ENCODE measurements at regions not wholly inside any gene's neighbourhood (a gene's known extent, or its start where the extent isn't known, plus 50 kb on each side); places are given as distances from the start of the nearest gene placed in this dataset.

DNA sequence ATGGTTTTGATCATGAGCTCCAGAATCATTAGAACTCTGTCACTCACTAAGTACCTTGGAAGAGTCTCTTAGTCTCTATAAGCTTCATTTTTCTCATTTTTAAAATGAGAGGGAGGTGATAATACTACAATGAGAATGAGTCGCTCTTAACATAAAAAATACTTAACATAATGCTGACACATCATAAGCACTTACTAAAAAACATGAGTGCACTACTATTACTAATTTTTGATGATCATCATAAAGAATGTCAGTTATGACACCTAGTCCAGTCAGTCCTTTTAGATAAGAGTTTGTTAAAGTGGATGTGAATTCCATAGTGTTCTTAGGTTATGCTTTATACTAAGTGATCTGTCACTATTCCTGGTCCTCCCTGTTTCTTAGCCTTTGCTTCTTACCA is 200.4 kb upstream of the SLC24A2 start:
- Histone ChIP-seq H2AFZ (no peak overlapping the region), H3K9ac (no peak overlapping the region), H3K9me3 (ENCODE audit: control insufficient read depth, low read length) (no peaks in the 10 kb centered on the region), H3K27ac (no peak overlapping the region), H3K36me3 (ENCODE audit: control insufficient read depth, insufficient read depth, low read length) (no peaks in the 10 kb centered on the region), H3K4me1 (no peaks in the 10 kb centered on the region), H3K79me2 (no peaks in the 10 kb centered on the region), H3K4me2 (ENCODE audit: low read length) (no peak overlapping the region), H3K4me3 (ENCODE audit: low read depth, low read length) (no peak overlapping the region), H3K27me3 (ENCODE audit: control insufficient read depth, insufficient read depth, low read length) (no peaks in the 10 kb centered on the region)
- TF ChIP-seq, protein P1, sequence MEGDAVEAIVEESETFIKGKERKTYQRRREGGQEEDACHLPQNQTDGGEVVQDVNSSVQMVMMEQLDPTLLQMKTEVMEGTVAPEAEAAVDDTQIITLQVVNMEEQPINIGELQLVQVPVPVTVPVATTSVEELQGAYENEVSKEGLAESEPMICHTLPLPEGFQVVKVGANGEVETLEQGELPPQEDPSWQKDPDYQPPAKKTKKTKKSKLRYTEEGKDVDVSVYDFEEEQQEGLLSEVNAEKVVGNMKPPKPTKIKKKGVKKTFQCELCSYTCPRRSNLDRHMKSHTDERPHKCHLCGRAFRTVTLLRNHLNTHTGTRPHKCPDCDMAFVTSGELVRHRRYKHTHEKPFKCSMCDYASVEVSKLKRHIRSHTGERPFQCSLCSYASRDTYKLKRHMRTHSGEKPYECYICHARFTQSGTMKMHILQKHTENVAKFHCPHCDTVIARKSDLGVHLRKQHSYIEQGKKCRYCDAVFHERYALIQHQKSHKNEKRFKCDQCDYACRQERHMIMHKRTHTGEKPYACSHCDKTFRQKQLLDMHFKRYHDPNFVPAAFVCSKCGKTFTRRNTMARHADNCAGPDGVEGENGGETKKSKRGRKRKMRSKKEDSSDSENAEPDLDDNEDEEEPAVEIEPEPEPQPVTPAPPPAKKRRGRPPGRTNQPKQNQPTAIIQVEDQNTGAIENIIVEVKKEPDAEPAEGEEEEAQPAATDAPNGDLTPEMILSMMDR (IDR thresholded peaks at IDR 0.05) = no peak

DNA sequence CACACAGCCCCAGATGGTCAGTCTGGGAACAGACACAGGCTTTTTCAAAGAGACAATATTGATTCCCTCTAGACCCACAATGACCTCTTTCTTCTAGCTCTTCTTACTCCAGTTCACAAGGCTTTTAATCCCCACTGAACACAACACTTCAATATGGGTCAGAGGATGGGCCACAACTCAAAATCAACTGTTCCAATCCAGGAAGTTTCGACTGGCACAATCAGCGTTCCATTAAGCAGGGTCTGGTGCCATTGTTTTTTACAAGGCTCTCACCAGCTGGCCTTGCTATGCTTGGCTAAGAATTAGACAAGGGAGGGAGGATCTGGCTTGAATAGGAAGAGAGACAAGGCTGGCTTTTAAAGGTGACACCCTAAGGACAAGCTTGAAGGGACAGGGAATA is 199.4 kb upstream of the SLC24A2 start:
- TF ChIP-seq, protein P1 (IDR thresholded peaks at IDR 0.05) = no peak
- Histone ChIP-seq H3K27ac (no peak overlapping the region), H2AFZ (no peak overlapping the region), H3K27me3 (ENCODE audit: control insufficient read depth, insufficient read depth, low read length) (no peaks in the 10 kb centered on the region), H3K4me3 (ENCODE audit: low read depth, low read length) (no peak overlapping the region), H3K9me3 (ENCODE audit: control insufficient read depth, low read length) (no peaks in the 10 kb centered on the region), H3K36me3 (ENCODE audit: control insufficient read depth, insufficient read depth, low read length) (no peaks in the 10 kb centered on the region), H3K4me2 (ENCODE audit: low read length) (no peak overlapping the region), H3K4me1 (no peaks in the 10 kb centered on the region), H3K79me2 (no peaks in the 10 kb centered on the region), H3K9ac (no peak overlapping the region)

DNA sequence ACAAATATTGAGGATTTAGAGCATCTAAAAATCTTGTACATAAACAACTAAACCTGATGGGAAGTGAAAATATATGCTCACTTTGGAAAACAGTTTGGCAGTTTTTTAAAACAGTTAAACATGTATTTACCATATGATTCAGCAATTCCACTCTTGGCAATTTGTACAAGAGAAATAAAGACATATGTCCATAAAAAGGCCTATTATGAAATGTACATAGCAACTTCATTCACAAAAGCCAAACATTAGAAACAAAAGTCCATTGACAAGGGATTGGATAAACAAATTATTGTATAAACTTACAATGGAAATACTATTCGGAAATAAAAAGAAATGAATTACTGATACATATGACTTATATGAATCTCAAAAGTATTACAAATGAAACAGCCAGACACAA is 196.2 kb upstream of the SLC24A2 start:
- H3K9ac ChIP-seq = no peak overlapping the region
- no peak overlapping the region for H2AFZ ChIP-seq
- H3K4me1 ChIP-seq = no peaks in the 10 kb centered on the region
- H3K36me3 ChIP-seq (ENCODE audit: control insufficient read depth, insufficient read depth, low read length) = no peaks in the 10 kb centered on the region
- H3K9me3 ChIP-seq (ENCODE audit: control insufficient read depth, low read length) = no peaks in the 10 kb centered on the region
- TF ChIP-seq, protein P1 (IDR thresholded peaks at IDR 0.05) = no peak
- H3K27me3 ChIP-seq (ENCODE audit: control insufficient read depth, insufficient read depth, low read length) = no peaks in the 10 kb centered on the region
- no peak overlapping the region for H3K4me2 ChIP-seq (ENCODE audit: low read length)
- no peak overlapping the region for H3K4me3 ChIP-seq (ENCODE audit: low read depth, low read length)
- no peak overlapping the region for H3K27ac ChIP-seq
- no peaks in the 10 kb centered on the region for H3K79me2 ChIP-seq

DNA sequence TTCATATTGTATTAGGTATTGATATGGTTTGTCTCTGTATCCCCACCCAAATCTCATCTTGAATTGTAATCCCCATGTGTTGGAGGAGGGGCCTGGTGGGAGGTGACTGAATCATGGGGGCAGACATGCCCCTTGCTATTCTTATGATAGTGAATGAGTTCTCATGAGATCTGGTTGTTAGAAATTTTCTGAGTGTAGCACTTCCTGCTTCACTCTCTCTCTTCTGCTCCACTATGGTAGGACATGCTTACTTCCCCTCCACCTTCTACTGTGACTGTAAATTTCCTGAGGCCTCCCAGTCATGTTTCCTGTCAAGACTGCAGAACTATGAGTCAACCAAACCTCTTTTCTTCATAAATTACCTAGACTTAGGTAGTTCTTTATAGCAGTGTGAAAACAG is 187.4 kb upstream of the SLC24A2 start:
- H3K27me3 ChIP-seq (ENCODE audit: control insufficient read depth, insufficient read depth, low read length) = no peaks in the 10 kb centered on the region
- H2AFZ ChIP-seq = no peak overlapping the region
- TF ChIP-seq, protein P1 (IDR thresholded peaks at IDR 0.05) = no peak
- no peak overlapping the region for H3K9ac ChIP-seq
- H3K79me2 ChIP-seq = no peaks in the 10 kb centered on the region
- no peaks in the 10 kb centered on the region for H3K4me1 ChIP-seq
- H3K4me2 ChIP-seq (ENCODE audit: low read length) = no peak overlapping the region
- H3K9me3 ChIP-seq (ENCODE audit: control insufficient read depth, low read length) = no peaks in the 10 kb centered on the region
- H3K4me3 ChIP-seq (ENCODE audit: low read depth, low read length) = no peak overlapping the region
- H3K36me3 ChIP-seq (ENCODE audit: control insufficient read depth, insufficient read depth, low read length) = no peaks in the 10 kb centered on the region
- H3K27ac ChIP-seq = no peak overlapping the region

DNA sequence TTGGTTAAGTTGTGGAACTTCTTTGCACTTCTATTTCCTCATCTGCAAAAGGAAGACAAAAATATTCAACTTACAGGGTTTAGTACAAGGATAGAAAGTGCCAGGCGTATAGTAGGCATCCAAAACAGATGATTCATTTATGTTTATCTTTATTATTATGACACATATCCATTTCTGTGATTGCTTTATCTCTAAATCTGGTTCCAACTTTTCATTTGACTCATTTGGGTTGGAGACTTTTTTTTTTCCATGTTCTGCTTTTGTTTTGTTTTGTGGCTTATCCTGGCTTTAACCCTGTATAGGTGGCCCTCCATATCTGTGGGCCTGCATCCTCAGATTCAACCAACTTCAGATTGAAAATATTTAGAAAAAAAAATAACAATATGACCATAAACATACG is 186.7 kb upstream of the SLC24A2 start:
- no peak overlapping the region for H3K4me2 ChIP-seq (ENCODE audit: low read length)
- no peaks in the 10 kb centered on the region for H3K4me1 ChIP-seq
- TF ChIP-seq, protein P1 (IDR thresholded peaks at IDR 0.05) = no peak
- no peak overlapping the region for H3K27ac ChIP-seq
- H3K36me3 ChIP-seq (ENCODE audit: control insufficient read depth, insufficient read depth, low read length) = no peaks in the 10 kb centered on the region
- H2AFZ ChIP-seq = no peak overlapping the region
- no peaks in the 10 kb centered on the region for H3K79me2 ChIP-seq
- H3K9me3 ChIP-seq (ENCODE audit: control insufficient read depth, low read length) = no peaks in the 10 kb centered on the region
- H3K9ac ChIP-seq = no peak overlapping the region
- H3K4me3 ChIP-seq (ENCODE audit: low read depth, low read length) = no peak overlapping the region
- no peaks in the 10 kb centered on the region for H3K27me3 ChIP-seq (ENCODE audit: control insufficient read depth, insufficient read depth, low read length)
